GM18499 (cell line): ENCODE measurements at regions not wholly inside any gene's neighbourhood (a gene's known extent, or its start where the extent isn't known, plus 50 kb on each side); places are given as distances from the start of the nearest gene placed in this dataset.
"Not testable (repeated sequence)": the region's sequence is repeated elsewhere in the genome, so short reads cannot be mapped to it uniquely, and the experiment has no call there.

Experiments
- ATAC-seq: cut with Tn5 transposase; IDR thresholded peaks from one replicate; pipeline ENCODE4 v1.9.1; 2021; ENCODE audit warnings: moderate number of reproducible peaks; ENCODE audit not compliant: insufficient read depth, unreplicated experiment

DNA sequence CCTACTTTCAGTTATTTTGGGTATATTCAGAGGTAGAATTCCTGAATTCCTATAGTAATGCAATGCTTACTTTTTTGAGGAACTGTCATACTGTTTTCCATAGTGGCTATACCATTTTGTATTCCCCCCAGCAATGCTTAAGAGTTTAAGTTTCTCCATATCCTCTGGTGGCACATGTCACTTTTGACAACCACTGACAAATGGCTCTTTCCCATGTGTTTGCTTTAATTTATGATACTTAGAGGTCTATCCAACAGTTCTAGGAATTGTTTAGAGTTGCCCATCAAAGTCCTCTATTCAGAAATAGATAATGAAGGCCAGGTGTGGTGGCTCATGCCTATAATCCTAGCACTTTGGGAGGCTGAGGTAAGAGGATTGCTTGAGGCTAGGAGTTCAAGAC is 128.9 kb upstream of the CFAP20DC start:
- ATAC-seq: no peak

DNA sequence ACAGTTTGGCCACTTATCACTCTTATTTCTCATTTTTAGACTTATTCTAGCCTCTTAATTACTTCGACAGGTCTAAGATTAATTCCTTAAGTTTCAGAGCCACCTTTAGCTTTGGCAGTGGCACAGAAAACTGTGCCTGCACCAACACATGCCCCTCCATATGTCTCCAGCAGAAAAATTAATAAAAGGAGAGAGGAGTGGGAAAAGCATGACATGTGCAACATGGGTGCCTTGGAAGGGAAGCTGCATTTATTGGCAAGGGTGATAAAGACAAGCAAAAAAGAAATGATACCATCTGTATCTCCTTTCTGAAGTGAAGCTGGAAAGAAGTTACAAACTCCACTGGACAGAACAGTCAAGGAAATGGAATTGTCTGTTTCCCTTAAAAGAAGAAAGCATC is 121.7 kb upstream of the CFAP20DC start:
- ATAC-seq: no peak

DNA sequence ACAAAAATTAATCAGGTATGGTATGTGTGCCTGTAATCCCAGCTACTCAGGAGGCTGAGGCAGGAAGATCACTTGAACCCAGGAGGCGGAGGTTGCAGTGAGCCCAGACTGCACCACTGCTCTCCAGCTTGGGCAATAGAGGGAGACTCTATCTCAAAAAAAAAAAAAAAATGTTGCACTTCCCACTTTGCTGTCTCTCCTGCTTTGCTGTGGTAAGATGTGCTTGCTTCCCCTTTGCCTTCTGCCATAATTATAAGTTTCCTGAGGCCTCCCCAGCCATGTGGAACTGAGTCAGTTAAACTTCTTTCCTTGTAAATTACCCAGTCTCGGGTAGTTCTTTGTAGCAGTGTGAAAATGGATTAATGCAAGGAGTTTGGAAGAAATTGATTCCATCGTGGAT is 120.3 kb upstream of the CFAP20DC start:
- ATAC-seq: not testable (repeated sequence)

DNA sequence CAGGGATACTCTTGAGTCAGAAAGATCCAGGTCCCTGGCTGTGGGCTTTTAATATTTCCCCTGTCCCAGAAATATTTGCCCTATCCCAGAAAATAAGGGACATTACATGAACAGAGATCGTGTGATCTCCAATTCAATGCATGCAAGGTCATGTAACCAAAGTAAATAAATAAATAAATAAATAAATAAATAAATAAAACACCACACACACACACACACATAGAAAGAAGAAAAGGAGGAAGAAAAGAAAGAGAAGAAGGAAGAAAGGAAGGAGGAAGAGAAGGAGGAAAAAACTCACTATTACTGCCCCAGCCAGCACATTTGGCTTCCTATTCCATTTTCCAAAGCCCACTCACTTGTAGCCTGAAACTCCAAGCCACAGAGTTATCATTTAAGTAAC is 117.9 kb upstream of the CFAP20DC start:
- no peak for ATAC-seq

DNA sequence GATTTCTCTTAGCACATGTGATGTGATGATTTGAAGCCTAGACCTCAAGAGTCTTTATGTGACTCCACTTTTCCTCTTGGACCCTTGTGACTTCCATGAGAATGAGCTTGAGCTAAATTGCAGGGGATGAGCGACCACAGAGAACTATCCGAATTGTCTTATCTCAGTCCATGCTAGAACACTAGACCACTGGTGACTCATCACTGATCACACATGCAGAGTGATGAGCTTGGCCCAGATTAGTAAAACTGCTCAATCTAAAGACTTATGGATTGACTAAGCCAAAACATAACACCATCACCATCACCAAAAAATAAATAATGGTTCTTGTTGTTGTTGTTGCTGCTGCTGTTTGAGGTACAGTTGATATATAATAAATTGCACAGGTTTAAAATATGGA is 114.1 kb upstream of the CFAP20DC start:
- no peak for ATAC-seq

DNA sequence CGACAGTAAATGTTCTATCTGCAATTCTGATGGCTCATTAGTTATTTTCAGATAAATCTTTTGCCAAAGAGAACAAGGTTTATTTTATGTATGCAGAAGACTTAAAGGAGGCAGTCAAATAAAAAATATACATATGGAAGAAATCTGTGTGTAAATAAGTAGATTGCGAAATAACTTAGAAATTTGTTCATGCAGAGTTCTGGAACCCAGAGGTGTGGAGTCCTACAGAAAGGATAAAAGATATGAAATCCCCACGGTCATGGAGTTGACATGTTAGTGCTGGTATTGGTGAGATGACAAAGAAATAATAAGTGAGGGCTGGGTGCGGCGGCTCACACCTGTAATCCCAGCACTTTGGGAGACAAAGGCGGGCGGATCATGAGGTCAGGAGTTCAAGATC is 111.2 kb upstream of the CFAP20DC start:
- ATAC-seq: no peak

DNA sequence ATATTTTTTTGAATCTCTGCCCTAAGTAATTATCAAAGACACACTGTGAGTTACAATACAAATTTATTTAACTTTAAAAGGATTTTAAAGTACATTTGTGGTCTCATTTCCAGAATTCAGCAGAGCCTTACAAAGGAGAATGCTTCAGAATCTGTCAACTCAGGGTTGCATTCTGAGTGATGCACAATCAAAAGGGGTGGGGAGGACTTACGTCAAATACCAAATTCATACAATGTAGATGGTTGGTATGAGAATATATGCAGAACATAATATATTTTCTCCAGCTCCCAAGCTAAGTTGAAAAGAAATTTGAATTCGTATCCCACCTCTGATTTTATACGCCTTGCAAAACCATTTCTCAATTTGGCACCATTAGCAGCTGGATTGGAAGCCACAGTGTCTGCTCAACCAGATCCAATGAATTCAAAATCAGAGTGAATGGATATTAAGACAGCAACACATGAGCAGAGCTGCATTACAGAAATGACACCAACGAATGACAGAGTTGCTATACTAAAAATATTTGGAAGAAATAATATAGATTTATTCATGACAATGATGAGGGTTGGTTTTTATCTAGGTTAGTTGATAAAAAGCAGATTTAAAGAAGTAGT is 110.4 kb upstream of the CFAP20DC start:
- ATAC-seq: no peak

DNA sequence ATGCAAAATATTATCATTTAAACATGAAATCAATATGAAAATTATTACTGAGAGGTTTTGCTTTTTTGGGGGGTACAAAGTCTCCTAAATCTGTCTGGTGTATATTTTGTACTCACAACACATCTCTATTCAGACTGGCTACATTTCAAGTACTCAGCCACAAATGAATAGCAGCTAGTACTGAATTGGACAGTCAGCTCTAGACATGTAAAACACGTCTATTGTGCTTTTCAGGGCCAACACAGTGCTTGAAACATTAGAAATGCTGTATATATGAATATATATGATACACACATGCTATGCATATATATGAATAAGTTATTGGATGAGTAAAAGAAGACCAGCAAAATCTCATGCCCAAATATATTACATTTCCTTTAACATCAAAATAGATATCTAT is 103.8 kb upstream of the CFAP20DC start:
- no peak for ATAC-seq

DNA sequence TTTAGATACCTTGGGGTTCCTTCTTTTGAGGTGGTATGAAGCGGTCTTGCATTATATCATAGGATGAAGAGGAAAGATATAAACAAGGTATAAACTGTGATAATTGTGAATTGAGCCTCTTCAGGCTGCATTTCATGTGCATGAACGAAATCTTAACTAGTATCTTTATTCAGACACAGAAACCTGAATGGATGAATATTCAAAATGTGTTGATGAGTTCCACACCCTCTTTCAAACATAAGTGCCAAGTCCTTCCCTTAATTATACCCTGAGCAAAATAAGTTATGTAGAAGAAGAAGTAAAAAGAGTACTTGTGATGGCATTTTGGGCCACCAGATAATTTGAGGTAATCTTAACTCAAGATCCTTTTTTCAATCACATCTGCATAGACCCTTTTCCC is 103.1 kb upstream of the CFAP20DC start:
- ATAC-seq: no peak

DNA sequence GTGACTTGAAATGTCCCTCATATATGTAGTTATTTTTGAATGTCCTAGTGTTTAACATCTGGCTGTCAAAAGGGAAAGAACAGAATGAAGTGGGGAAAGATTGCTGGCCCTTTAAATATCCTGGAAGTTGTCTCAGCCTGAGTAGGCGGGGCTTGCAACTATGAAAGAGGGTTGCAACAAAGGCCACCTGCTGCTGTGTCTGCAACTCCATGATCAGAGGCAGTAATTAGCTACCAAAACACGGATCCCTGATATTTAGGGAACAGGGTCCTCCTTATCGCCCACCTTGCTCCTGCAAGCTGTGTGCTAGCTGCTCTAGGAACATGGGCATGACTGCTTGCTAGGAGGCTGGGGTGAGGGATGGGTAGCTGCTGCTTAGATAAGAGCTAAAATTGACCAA is 100.2 kb upstream of the CFAP20DC start:
- ATAC-seq: no peak

DNA sequence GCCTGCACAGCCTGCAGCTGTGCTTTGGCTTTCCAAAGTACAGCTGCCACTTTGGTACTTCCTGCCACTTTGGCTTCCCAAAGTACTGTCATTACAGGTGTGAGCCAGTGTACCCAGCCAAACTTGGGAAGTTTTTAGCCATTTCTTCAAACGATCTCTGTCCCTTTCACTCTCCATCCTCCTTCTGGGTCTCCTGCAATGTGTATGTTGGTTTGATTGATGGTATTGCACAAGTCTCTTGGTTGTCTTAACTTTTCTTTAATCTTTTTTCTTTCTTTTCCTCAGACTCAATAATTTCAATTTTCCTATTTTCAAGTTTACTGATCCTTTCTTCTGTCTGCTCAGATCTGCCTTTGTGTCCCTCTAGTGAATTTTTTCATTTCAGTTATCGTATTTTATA is 99.3 kb upstream of the CFAP20DC start:
- no peak for ATAC-seq

DNA sequence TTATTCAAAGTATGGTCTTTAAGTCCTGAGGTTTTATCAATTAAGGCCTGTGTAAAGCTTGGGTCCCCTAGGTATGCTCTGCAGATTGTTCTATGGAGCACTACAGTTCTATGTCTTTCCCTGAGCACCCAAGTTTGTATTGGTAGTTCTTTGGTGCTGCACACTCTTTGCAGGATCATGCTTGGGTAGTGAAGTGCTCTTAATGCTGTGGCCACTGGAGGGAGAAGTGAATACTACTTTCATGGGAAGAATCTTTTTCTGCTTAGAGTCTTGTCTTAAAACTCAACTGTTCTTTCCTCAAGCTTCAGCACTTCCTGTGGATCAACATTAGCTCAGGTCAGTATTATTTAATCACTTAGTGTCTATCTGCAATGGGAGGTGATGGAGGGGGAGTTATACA is 93.6 kb upstream of the CFAP20DC start:
- no peak for ATAC-seq

DNA sequence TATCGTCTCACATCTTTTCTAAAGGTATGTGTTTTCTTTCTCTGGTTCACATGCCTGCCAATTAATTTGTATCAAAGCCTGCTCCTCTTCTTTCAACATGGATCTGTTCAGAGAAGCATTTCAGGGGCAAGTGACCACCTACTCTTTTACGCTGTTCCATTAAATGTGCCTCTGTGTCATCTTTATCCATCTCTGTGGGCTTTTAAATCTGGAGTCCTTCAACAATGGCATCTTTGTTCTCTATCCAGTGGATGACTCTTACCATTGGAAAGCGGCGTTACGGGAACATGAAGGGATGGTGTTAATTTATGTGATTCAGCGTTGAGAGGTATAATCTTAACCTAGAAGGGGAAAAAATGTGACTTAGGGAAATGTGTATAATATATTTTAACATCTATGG is 92.7 kb upstream of the CFAP20DC start:
- no peak for ATAC-seq

DNA sequence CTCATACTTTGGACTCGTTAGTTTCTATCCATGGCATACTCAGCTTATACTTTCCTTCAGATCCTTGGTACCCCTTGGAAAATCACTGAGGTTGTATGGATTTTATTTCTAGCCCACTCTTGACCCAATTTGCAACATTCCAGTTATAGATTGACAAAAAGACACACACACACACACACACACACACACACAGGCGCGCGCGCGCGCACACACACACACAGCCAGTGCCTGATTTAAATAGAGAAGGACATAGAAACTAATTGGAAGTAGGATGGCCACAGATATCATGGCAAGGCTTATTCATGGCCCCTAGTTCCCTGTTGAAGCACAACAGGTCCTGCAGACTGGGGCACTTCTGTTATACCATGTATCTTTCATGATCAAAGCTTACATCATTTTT is 89.1 kb upstream of the CFAP20DC start:
- no peak for ATAC-seq

DNA sequence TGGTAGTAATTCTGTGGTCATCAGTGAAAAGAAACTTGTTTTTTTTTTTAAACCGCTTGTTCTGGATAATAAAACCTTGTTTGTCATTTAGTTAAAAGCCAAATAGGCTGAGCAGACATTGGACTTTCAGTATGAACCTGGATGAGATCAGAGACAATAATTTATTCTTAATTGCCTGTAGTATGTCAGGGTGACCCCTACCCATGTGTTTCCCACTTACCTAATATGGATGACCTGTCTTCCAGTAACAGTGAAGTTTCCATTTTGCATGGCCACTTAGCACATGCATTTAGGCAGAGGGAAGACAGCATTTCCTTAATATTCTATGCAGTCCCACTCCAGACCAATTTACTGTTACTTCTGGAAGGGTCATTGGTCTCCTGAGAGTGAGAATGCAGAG is 87.6 kb upstream of the CFAP20DC start:
- no peak for ATAC-seq

DNA sequence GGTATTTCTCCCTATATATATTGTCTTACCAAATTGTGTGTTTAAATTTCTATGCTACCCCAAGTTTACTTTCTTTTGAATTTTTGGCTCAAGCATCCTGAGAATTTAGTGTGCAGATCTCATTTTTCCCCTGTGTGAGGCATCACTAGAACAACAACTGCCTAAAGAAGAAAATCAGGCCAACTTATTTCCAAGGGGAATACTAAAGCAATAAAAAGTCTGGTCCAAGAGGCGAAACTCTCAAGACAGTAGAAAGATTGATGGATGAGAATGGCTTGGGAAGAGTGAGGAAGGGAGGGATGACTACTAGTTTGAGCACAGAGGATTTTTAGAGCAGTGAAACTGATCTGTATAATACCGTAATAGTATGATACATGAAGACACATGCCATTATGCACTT is 86.3 kb upstream of the CFAP20DC start:
- ATAC-seq: no peak

DNA sequence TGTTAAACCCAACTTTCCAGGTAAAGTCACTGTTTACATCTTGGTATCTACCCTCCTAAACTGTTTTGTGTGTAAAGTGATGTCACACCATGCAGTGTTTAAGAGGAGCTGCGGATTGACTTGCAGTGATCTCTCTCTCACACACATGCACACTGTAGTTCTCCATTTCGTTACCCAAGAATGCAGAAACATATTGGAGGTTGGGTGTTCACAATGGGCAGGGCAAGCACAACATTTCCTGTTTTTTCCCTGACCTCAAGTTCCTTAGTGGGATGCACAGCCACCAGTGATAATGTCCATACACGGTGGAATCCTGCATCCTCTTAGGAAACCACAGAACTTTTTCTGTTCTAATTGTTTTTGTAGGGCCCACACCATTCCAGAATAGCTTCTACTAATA is 85.3 kb upstream of the CFAP20DC start:
- no peak for ATAC-seq

DNA sequence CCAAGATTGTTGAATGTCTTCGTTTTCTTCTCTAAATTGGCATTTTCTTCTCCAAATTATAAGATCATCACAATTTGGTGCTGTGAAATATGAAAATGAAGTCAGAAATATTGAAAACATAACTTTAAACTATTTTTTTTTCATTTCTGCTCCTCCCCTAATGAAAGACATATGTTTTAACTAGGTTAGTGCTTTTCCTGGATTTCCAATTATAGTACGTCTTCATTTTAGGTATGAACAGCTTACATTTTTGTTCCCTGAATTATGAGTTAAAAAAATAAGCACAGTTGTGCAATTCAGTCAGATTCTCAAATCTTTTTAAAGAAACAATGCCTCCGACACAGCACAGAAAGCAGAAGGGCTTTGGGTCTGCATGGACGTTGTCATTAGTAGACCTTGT is 83.5 kb upstream of the CFAP20DC start:
- no peak for ATAC-seq

DNA sequence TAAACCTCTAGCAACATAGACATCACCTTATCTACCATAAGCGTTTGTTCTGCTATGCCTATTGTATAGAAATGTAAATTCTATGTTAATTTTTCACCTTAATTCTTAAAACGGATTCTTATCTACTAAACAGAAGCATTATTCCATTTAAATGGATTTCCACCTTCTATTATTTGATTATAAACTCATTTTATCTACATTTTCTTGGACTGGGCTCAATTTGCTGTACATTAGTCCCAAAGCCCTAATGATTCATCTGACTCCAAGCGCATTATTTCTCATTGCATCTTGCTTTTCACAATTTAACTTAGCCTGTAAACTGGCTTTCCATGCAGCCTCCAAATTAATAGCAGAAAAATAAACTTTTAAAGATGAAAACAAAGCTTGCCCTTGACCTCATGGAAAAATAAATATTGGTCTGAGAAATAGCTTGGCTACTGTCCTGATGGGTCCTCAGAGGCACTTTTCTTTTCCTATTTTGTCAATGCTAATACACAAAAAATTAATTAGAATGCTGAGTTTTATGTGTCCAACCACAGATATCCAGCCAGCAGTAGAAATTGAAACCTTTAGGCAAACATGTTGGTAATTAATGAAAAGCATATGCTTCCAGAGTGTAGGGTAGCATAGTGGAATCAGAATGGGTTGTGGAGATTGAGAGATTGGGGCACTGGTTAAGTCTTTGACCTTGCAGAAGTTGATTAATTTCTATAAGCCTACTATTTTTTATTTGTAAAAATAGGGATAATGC is 81.4 kb upstream of the CFAP20DC start:
- no peak for ATAC-seq

DNA sequence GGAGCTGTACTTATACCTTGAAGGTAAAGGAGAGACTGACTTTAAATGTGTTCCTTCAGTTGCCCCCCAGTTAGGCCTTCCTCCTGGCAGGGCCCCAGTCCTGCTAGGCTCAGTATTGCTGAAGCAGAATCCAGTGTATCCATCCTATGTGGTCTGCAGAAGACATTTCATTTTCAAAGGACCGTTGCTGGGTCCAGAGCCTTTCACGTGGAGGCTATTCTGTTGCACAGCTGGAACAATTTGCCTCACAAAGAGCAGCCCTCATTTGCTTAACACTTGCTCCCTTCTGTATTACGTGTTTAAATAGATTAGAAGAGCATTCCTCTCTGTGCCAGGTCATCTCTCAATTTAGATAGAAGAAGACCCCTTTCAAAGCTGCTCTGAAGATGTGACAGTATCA is 78.9 kb upstream of the CFAP20DC start:
- no peak for ATAC-seq

DNA sequence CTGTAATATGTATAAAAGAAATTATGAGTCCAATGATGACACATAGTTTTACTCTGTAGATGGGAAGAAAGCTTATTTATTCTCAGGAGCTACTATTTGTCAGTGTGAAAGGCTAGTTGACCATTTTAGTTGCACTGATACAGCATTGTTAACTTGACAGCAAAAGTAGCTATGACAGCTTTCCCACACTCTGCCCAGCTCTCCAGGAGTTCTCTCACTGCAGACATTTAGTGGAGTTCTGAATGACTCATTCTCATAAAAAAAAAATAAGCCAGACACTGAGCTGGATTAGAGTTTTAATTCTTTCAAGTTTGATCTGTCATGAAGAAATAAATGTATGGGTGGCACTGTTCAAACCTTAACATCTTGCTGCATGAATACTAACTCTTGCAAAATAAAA is 77.2 kb upstream of the CFAP20DC start:
- no peak for ATAC-seq

DNA sequence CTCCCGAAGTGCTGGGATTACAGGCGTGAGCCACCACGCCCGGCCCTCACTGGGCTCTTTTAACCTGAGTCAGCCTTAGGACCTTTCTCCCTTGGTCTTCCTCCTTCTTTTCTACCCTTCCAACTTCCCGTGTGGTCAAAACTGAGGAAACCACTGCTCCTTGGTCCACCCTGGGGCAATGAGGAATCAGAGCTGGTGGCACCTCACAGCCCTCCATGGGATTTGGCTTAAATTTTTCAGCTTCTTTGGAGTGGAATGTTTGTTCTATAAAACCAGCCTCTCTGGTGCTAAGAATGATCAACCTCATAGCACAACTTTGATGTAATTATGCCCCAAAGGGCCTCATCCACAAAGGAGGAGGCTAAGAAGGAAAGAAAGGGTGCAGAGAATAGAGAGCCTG is 76.6 kb upstream of the CFAP20DC start:
- ATAC-seq: no peak
